Lung (tissue), 11 donors: ENCODE measurements at regions not wholly inside any gene's neighbourhood (a gene's known extent, or its start where the extent isn't known, plus 50 kb on each side); places are given as distances from the start of the nearest gene placed in this dataset.

Source experiments
- ATAC-seq: fragments of 200-7000 bp; cut with Tn5 transposase; one replicate; pipeline ENCODE4 v1.9.1; 2020; ENCODE audit warnings: moderate number of reproducible peaks; ENCODE audit not compliant: insufficient read depth, low FRiP score
- DNase-seq, 3 donors: peaks; one replicate each; pipeline ENCODE4 v3.0.0-alpha.2; 2013 to 2017
- H3K27ac ChIP-seq, 2 donors: one replicate each; pipeline ENCODE4 v1.5.1; 2013; ENCODE audit warnings: mild to moderate bottlenecking in 2 of 2, moderate library complexity in 2 of 2, control low read depth in 1 of 2, inconsistent platforms in 1 of 2, low read depth in 1 of 2, low read length in 1 of 2
- H3K27me3 ChIP-seq, 3 donors: one replicate each; pipeline ENCODE4 v1.5.1; 2013; ENCODE audit warnings: low read length in 2 of 3; ENCODE audit not compliant: control insufficient read depth in 3 of 3, insufficient read depth in 3 of 3
- H3K36me3 ChIP-seq, 4 donors: one replicate each; pipeline ENCODE4 v1.5.1; 2013; ENCODE audit warnings: low read length in 4 of 4, mild to moderate bottlenecking in 1 of 4, moderate library complexity in 1 of 4; ENCODE audit not compliant: control insufficient read depth in 4 of 4, insufficient read depth in 4 of 4
- H3K4me1 ChIP-seq, 5 donors: one replicate each; pipeline ENCODE4 v1.5.1; 2013; ENCODE audit warnings: low read length in 5 of 5, mild to moderate bottlenecking in 2 of 5, moderate library complexity in 1 of 5; ENCODE audit not compliant: control insufficient read depth in 5 of 5, insufficient read depth in 5 of 5
- H3K4me3 ChIP-seq: one replicate; pipeline ENCODE4 v1.5.1; 2013; ENCODE audit warnings: mild to moderate bottlenecking, control low read depth, moderate library complexity
- H3K9ac ChIP-seq, 2 donors: one replicate each; pipeline ENCODE4 v1.5.1; 2013; ENCODE audit warnings: low read length in 2 of 2, control low read depth in 1 of 2; ENCODE audit not compliant: insufficient read depth in 1 of 2
- H3K9me3 ChIP-seq, 4 donors: one replicate each; pipeline ENCODE4 v1.5.1; 2013; ENCODE audit warnings: low read length in 3 of 4, mild to moderate bottlenecking in 1 of 4, moderate library complexity in 1 of 4; ENCODE audit not compliant: control insufficient read depth in 4 of 4, insufficient read depth in 3 of 4
- WGBS, 2 donors: extraction: QIAGEN DNeasy Blood & Tissue Kit; methylation state at CpG; one replicate each; pipeline ENCODE4 v1.1.7; 2013; 5-methylcytosine and 5-hydroxymethylcytosine counted together
- TF ChIP-seq, protein P1 (sequence below): IDR thresholded peaks from 2 replicates; pipeline ENCODE4 v1.5.1; 2012; ENCODE audit warnings: mild to moderate bottlenecking; ENCODE audit errors: control extremely low read depth, extremely low read depth
- donor health status: control.
- donor health status: control.
- donor health status: Bipolar disorder and iron deficiency.
- donor health status: healthy.
- donor health status: DM: yes; HTN: yes; CAD: no.

- no peaks in the 10 kb centered on the region for H3K36me3 ChIP-seq
- WGBS, 2 donors: 83 to 87% methylated on average over 7 of the region's 7 CpGs
- no peak overlapping the region for H3K27ac ChIP-seq
- peaks cover 0 to 1% (median 0%) of the 10 kb centered on the region in 5 donors for H3K4me1 ChIP-seq
- DNase-seq: no peak
- no peak overlapping the region for H3K4me3 ChIP-seq
- no peak overlapping the region for H3K9ac ChIP-seq
- H3K27me3 ChIP-seq: no peaks in the 10 kb centered on the region
- ATAC-seq: no peak
- TF ChIP-seq, protein P1, sequence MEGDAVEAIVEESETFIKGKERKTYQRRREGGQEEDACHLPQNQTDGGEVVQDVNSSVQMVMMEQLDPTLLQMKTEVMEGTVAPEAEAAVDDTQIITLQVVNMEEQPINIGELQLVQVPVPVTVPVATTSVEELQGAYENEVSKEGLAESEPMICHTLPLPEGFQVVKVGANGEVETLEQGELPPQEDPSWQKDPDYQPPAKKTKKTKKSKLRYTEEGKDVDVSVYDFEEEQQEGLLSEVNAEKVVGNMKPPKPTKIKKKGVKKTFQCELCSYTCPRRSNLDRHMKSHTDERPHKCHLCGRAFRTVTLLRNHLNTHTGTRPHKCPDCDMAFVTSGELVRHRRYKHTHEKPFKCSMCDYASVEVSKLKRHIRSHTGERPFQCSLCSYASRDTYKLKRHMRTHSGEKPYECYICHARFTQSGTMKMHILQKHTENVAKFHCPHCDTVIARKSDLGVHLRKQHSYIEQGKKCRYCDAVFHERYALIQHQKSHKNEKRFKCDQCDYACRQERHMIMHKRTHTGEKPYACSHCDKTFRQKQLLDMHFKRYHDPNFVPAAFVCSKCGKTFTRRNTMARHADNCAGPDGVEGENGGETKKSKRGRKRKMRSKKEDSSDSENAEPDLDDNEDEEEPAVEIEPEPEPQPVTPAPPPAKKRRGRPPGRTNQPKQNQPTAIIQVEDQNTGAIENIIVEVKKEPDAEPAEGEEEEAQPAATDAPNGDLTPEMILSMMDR: no peak
- H3K9me3 ChIP-seq: peaks cover 0 to 12% (median 2%) of the 10 kb centered on the region in 4 donors
Measured at GRCh38 chr2:8355102-8355859, 326.6 kb upstream of the ID2 start.

DNA sequence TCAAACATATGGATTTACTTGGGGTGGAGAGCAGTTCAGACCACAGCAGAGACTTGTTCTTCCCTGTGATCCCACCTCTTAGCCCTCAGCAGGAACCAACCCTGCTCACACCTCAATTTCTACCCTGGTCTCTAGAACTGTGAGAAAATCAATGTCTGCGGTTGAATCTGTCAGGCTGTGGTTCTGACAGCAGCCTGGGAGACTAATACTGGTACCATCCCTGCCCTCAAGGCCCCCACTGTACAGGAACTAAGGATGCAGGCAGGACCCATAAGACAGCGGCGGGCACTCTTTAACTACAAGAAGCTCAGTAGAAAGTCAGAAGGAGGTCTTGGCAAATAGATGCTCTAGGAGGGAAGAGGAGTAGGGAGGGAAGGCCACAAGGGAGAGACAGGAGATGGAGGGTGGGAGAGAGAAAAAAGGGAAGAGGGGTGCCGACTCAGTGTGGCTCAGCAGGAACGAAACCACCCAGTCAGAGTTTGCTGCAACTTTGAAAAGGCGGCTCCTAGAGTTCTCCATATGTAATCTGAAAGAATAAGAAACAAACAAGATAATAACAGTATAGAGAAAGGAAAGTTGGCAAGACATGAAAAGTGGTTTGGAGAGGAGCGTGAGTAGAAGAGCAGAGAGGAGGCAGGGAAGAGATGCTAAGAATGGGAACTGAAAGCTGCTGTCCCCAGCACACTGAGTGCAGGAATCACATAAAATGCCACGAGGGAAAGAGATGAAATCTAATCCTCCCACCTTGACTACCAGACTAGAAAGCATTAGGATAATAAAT lies 323.9 kb upstream of the ID2 start:
- peak in 2 of 3 donors; percentile 34 to 61 for DNase-seq
- no peak overlapping the region for H3K27ac ChIP-seq

DNA sequence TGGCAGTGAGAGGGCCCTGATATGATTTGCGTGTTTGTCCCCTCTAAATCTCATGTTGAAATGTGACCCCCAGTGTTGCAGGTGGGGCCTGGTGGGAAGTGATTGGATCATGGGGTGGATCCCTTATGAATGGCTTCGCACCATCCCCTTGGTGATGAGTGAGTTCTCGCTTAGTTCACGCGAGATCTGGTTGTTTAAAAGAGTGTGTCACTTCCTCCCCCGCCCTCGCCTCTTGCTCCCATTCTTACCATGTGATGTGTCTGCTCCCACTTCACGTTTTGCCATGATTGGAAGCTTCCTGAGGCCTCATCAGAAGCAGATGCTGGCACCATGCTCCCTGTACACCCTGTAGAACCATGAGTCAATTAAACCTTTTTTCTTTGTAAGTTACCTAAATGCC lies 319.9 kb upstream of the ID2 start:
- Histone ChIP-seq H3K9me3 (peaks cover 0 to 2% (median 0%) of the 10 kb centered on the region in 4 donors), H3K27me3 (no peaks in the 10 kb centered on the region), H3K4me3 (no peak overlapping the region), H3K9ac (no peak overlapping the region), H3K4me1 (peaks cover 0 to 11% (median 3%) of the 10 kb centered on the region in 5 donors), H3K36me3 (no peaks in the 10 kb centered on the region), H3K27ac (no peak overlapping the region)
- DNase-seq: no peak
- no peak for ATAC-seq
- TF ChIP-seq, protein P1: no peak
- 88 to 93% methylated on average over 8 of the region's 8 CpGs for WGBS, 2 donors

More for the DNA sequence above, 323.9 kb upstream of the ID2 start:
- Histone ChIP-seq H3K4me3 (no peak overlapping the region), H3K9ac (no peak overlapping the region), H3K4me1 (peaks cover 0 to 3% (median 0%) of the 10 kb centered on the region in 5 donors), H3K36me3 (no peaks in the 10 kb centered on the region), H3K27me3 (no peaks in the 10 kb centered on the region), H3K9me3 (peaks cover 0 to 11% (median 2%) of the 10 kb centered on the region in 4 donors)
- ATAC-seq: no peak
- TF ChIP-seq, protein P1: no peak
- WGBS, 2 donors: 60 to 76% methylated on average over 8 of the region's 8 CpGs
